ENCODE measurements at regions not wholly inside any gene's neighbourhood (a gene's known extent, or its start where the extent isn't known, plus 50 kb on each side); places are given as distances from the start of the nearest gene placed in this dataset.

- ChIA-PET CTCF (no interaction called here), POLR2A (no interaction called here)
- DNase-seq (ENCODE audit: low read depth, low spot score) (no peak), FAIRE-seq (no peak)
- no peaks in the 10 kb centered on the region for H4K20me1 ChIP-seq (replicated peaks; ENCODE audit: control insufficient read depth, extremely low read depth, insufficient read depth, low read length)
- intact Hi-C loops (cut with micrococcal nuclease): no loop called here
- no peak overlapping the region for H3K27ac ChIP-seq (ENCODE audit: insufficient read depth, low read depth, low read length)
- H3K4me3 ChIP-seq (replicated peaks in 1 of 3; ENCODE audit: insufficient read depth in 1 of 3, low read depth in 1 of 3, low read length in 3 of 3): no peak overlapping the region
- H3K36me3 ChIP-seq (ENCODE audit: control insufficient read depth in 2 of 2, extremely low read depth in 1 of 2, insufficient read depth in 2 of 2, low read length in 2 of 2): no peaks in the 10 kb centered on the region
- BruUV-seq (replicated peaks): no TSS peak
- H3K9ac ChIP-seq (replicated peaks; ENCODE audit: extremely low read depth, insufficient read depth, low read length): no peak overlapping the region
- no peaks in the 10 kb centered on the region for H3K79me2 ChIP-seq (ENCODE audit: control insufficient read depth, insufficient read depth, low read length)
- no peaks in the 10 kb centered on the region for H3K9me3 ChIP-seq (replicated peaks; ENCODE audit: control insufficient read depth, insufficient read depth, low read length)
- TF ChIP-seq EZH2 (IDR thresholded peaks at IDR 0.05; ENCODE audit: borderline replicate concordance, low read depth, low read length, severe bottlenecking) (no peak), MYC (IDR thresholded peaks at IDR 0.05; ENCODE audit: low read depth, low read length) (no peak), MAX (IDR thresholded peaks at IDR 0.05; ENCODE audit: insufficient read depth, insufficient read length) (no peak), GATA2 (IDR thresholded peaks at IDR 0.05; ENCODE audit: insufficient read depth, insufficient read length, low read depth, low read length) (no peak), POLR2A (IDR thresholded peaks at IDR 0.05; ENCODE audit: low read depth, low read length) (no peak), CTCF (IDR thresholded peaks at IDR 0.05; ENCODE audit: extremely low read depth in 1 of 2, insufficient read depth in 1 of 2, low read depth in 1 of 2, low read length in 2 of 2) (no peak), POLR2AphosphoS5 (IDR thresholded peaks at IDR 0.05; ENCODE audit: insufficient read depth, low read depth, low read length) (no peak), JUN (IDR thresholded peaks at IDR 0.05; ENCODE audit: borderline replicate concordance, insufficient read depth, insufficient read length, low read depth) (no peak), FOS (IDR thresholded peaks at IDR 0.05; ENCODE audit: borderline replicate concordance, insufficient read depth, low read length) (no peak)
- H2AFZ ChIP-seq (ENCODE audit: low read depth, low read length): no peak overlapping the region
- no peaks in the 10 kb centered on the region for H3K9me1 ChIP-seq (replicated peaks; ENCODE audit: control insufficient read depth, extremely low read depth, insufficient read depth, low read length)
- dilution Hi-C loops (cut with MboI; ENCODE audit: extremely low pct_ligation_motif_present, low sequenced_read_pairs): no loop called here
- H3K27me3 ChIP-seq (ENCODE audit: control insufficient read depth in 2 of 2, insufficient read depth in 2 of 2, low read length in 2 of 2): no peaks in the 10 kb centered on the region
- no peak overlapping the region for H3K4me2 ChIP-seq (ENCODE audit: insufficient read depth, low read length)
- no peaks in the 10 kb centered on the region for H3K4me1 ChIP-seq (ENCODE audit: control insufficient read depth, extremely low read depth, insufficient read depth, low read length)
These were observed 212.2 kb downstream of the SIPA1L2 start for GRCh38 chr1:232417636-232418248.

All from endothelial cell of umbilical vein (primary cell).